ENCODE measurements at regions not wholly inside any gene's neighbourhood (a gene's known extent, or its start where the extent isn't known, plus 50 kb on each side); places are given as distances from the start of the nearest gene placed in this dataset.

DNA sequence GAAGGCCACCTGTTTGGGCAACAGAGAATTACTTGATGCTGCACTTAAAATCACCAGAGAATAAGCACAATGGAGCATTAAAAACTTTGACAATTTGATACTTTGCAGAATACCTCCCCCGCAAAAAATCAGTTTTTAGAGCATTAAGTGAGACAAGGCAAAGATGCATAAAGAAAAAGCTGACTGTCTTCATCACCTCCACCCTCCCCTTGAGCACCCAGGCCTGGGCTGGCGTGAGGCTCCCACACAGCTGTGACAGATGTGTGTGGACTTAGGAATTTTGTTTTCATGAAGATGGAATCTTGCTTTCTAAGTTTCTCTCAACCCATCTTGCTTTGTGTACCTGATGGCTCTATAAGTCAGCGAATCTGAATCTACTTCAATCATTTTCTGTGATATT is 242.2 kb downstream of the EMX2 start:
- peaks cover 2% of the 10 kb centered on the region for H3K9me3 ChIP-seq (ENCODE audit: control insufficient read depth, low read length)
- intact Hi-C loops (cut with DNase I): no loop called here
- ATAC-seq (ENCODE audit: low FRiP score) (no peak), DNase-seq (no peak)
- H3K4me1 ChIP-seq (ENCODE audit: control insufficient read depth in 1 of 2, insufficient read depth in 2 of 2, low read length in 2 of 2): no peaks in the 10 kb centered on the region
- 78 to 79% methylated on average over 3 of the region's 3 CpGs for WGBS, 2 donors
- no peaks in the 10 kb centered on the region for H3K36me3 ChIP-seq (ENCODE audit: control insufficient read depth in 1 of 2, insufficient read depth in 2 of 2, low read length in 1 of 2)
- H3K27me3 ChIP-seq (ENCODE audit: control insufficient read depth in 1 of 2, insufficient read depth in 2 of 2, low read length in 1 of 2): no peaks in the 10 kb centered on the region
- no peak overlapping the region for H3K4me3 ChIP-seq (ENCODE audit: low read length in 2 of 2)
- H3K27ac ChIP-seq (ENCODE audit: low read depth in 1 of 2, low read length in 2 of 2): no peak overlapping the region

DNA sequence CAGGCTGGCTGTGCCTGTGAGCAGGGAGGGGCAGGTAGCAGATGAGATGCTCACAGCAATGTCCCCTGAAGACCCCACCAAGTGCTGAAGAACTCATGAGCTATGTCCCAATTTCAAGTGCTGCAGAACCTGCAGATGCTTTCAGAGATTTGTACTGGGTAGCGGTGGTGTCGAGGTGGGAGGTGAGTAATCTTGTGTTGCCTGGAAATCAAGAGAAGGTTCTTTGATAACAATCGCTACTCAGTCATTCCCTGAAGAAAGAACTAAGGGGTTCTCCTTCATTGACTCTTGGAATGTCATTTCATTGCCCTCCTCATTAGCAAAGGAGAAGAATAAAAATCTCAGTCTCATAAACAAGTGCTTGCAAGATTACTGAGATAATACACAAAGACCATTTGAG is 246.4 kb downstream of the EMX2 start:
- no peaks in the 10 kb centered on the region for H3K9me3 ChIP-seq (ENCODE audit: control insufficient read depth, low read length)
- 83 to 84% methylated on average over 3 of the region's 3 CpGs for WGBS, 2 donors
- no peaks in the 10 kb centered on the region for H3K4me1 ChIP-seq (ENCODE audit: control insufficient read depth in 1 of 2, insufficient read depth in 2 of 2, low read length in 2 of 2)
- H3K4me3 ChIP-seq (ENCODE audit: low read length in 2 of 2): no peak overlapping the region
- H3K36me3 ChIP-seq (ENCODE audit: control insufficient read depth in 1 of 2, insufficient read depth in 2 of 2, low read length in 1 of 2): no peaks in the 10 kb centered on the region
- intact Hi-C loops (cut with DNase I): no loop called here
- H3K27ac ChIP-seq (ENCODE audit: low read depth in 1 of 2, low read length in 2 of 2): no peak overlapping the region
- DNase-seq: no peak
- ATAC-seq (ENCODE audit: low FRiP score): no peak
- no peaks in the 10 kb centered on the region for H3K27me3 ChIP-seq (ENCODE audit: control insufficient read depth in 1 of 2, insufficient read depth in 2 of 2, low read length in 1 of 2)

DNA sequence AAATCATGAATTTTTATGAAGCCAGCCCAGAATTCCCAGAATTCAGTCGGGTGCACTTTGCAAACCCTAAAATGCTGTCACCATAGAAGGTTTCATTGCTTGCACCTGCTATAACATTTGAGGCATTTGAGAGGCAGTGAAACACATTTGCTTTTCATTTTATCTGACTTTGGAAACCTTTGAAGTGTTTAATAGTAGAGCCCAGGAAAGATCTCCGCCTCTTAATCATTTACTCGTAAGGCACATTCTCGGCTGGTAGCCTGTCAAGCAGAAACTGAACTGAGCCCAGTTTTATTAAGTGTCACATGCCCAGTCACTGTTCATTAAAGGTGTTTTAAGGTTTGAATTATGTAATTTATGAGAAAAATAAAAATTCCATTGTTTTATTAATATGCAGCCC is 247.6 kb downstream of the EMX2 start:
- no peak for ATAC-seq (ENCODE audit: low FRiP score)
- no peaks in the 10 kb centered on the region for H3K4me1 ChIP-seq (ENCODE audit: control insufficient read depth in 1 of 2, insufficient read depth in 2 of 2, low read length in 2 of 2)
- no peaks in the 10 kb centered on the region for H3K36me3 ChIP-seq (ENCODE audit: control insufficient read depth in 1 of 2, insufficient read depth in 2 of 2, low read length in 1 of 2)
- intact Hi-C loops (cut with DNase I): no loop called here
- WGBS, 2 donors: 71 to 79% methylated on average over 4 of the region's 4 CpGs
- H3K27ac ChIP-seq (ENCODE audit: low read depth in 1 of 2, low read length in 2 of 2): no peak overlapping the region
- no peak for DNase-seq
- no peaks in the 10 kb centered on the region for H3K27me3 ChIP-seq (ENCODE audit: control insufficient read depth in 1 of 2, insufficient read depth in 2 of 2, low read length in 1 of 2)
- no peaks in the 10 kb centered on the region for H3K9me3 ChIP-seq (ENCODE audit: control insufficient read depth, low read length)
- no peak overlapping the region for H3K4me3 ChIP-seq (ENCODE audit: low read length in 2 of 2)

DNA sequence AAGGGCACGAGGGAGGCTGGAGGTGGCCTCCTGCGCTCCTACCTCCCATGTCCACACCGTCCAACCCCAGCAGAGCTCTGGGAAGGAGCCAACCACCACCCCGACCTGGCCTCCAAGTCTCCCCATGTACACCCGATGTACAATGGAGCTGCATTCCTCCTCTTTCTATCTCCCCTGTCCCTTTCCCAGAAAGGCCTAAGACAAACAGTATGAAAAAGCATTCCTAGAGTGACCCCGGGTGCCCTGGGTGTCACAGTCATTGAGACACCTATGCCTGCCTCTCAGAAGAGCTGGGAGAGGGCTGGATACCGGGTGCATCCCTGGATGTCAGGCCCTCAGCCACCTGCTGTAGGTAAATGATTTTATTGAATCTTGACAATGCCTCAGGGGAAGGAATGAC is 248.1 kb downstream of the EMX2 start:
- no peak overlapping the region for H3K27ac ChIP-seq (ENCODE audit: low read depth in 1 of 2, low read length in 2 of 2)
- 66 to 72% methylated on average over 7 of the region's 7 CpGs for WGBS, 2 donors
- no peaks in the 10 kb centered on the region for H3K9me3 ChIP-seq (ENCODE audit: control insufficient read depth, low read length)
- H3K36me3 ChIP-seq (ENCODE audit: control insufficient read depth in 1 of 2, insufficient read depth in 2 of 2, low read length in 1 of 2): no peaks in the 10 kb centered on the region
- no peak for ATAC-seq (ENCODE audit: low FRiP score)
- DNase-seq: no peak
- H3K4me1 ChIP-seq (ENCODE audit: control insufficient read depth in 1 of 2, insufficient read depth in 2 of 2, low read length in 2 of 2): no peaks in the 10 kb centered on the region
- intact Hi-C loops (cut with DNase I): no loop called here
- H3K27me3 ChIP-seq (ENCODE audit: control insufficient read depth in 1 of 2, insufficient read depth in 2 of 2, low read length in 1 of 2): no peaks in the 10 kb centered on the region
- H3K4me3 ChIP-seq (ENCODE audit: low read length in 2 of 2): no peak overlapping the region

DNA sequence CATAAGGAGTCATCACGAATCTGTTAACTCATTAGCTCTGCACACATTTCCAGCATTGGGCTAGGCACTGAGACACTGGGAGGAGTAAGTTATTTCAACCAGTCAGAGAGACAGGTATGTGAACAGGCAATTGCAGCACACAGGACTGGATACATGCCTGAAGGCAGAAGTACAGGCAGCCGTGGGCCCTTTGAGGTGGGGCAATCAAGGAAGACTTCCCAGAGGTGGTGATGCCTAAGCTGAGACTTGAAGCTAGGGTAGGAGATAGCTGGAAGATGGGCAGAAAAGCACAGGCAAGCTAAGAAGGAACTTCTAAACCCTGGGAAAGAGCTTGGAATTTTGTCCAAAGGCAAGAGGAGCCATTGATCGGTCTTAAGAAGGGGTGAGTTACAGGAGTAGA is 249.7 kb downstream of the EMX2 start:
- Histone ChIP-seq H3K4me3 (ENCODE audit: low read length in 2 of 2) (no peak overlapping the region), H3K4me1 (ENCODE audit: control insufficient read depth in 1 of 2, insufficient read depth in 2 of 2, low read length in 2 of 2) (no peaks in the 10 kb centered on the region), H3K27me3 (ENCODE audit: control insufficient read depth in 1 of 2, insufficient read depth in 2 of 2, low read length in 1 of 2) (no peaks in the 10 kb centered on the region), H3K27ac (ENCODE audit: low read depth in 1 of 2, low read length in 2 of 2) (no peak overlapping the region), H3K36me3 (ENCODE audit: control insufficient read depth in 1 of 2, insufficient read depth in 2 of 2, low read length in 1 of 2) (no peaks in the 10 kb centered on the region), H3K9me3 (ENCODE audit: control insufficient read depth, low read length) (no peaks in the 10 kb centered on the region)
- ATAC-seq (ENCODE audit: low FRiP score): no peak
- 76% methylated on average over 3 of the region's 3 CpGs for WGBS, 2 donors
- intact Hi-C loops (cut with DNase I): no loop called here
- DNase-seq: no peak

DNA sequence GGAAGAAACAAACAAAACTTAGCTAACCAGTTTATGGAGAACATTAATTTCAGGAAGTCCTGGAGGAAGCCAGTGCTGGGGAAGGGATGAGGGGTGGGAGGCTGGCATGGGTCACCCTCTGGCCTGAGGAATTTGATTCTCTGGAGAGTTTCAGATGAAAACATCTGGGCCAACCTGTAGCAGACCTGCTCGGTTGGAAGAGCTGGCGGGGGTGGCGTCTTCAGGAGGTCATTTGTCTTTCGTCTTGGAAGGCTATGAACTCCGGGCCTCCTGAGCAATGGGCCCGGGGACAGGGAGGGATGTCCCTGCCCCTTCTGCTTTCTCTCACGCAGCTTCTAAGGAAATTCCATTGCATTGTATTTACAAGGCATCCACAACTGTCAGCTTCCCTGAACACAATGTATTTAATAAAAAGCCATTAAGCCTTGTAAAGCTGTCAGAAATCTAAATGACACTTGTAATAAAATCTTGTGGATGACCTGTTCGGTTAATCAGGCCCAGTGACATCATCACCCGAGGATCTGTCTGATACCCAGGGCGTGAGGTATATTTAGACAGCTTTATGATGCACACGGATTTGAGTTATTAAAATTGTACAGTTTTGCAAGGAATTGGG is 250.5 kb downstream of the RAB11FIP2 start:
- WGBS, 2 donors: 37 to 42% methylated on average over 11 of the region's 11 CpGs
- no peaks in the 10 kb centered on the region for H3K9me3 ChIP-seq (ENCODE audit: control insufficient read depth, low read length)

DNA sequence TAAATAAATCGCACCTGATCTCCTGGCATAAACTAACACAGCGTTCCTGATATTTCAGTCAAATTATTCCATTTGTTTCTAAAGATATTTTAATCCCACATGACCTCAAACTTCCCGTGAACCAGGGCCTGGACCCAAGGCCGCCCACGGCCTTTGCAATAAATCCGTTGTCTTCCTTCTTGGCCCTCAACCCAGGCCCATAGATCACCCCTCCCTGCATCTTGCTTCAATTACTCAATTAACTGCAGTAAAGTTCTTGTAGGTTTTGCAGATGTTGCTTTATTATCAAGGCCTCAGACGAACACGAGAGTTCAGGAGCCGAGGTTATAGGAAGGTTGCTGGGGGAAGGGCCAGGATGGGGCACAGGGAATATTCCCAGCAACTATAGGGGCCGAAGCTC is 249.4 kb downstream of the RAB11FIP2 start:
- 43 to 50% methylated on average over 10 of the region's 10 CpGs for WGBS, 2 donors
- no peak for DNase-seq
- intact Hi-C loops (cut with DNase I): no loop called here
- Histone ChIP-seq H3K9me3 (ENCODE audit: control insufficient read depth, low read length) (no peaks in the 10 kb centered on the region), H3K4me3 (ENCODE audit: low read length in 2 of 2) (no peak overlapping the region), H3K4me1 (ENCODE audit: control insufficient read depth in 1 of 2, insufficient read depth in 2 of 2, low read length in 2 of 2) (no peaks in the 10 kb centered on the region), H3K36me3 (ENCODE audit: control insufficient read depth in 1 of 2, insufficient read depth in 2 of 2, low read length in 1 of 2) (no peaks in the 10 kb centered on the region), H3K27ac (ENCODE audit: low read depth in 1 of 2, low read length in 2 of 2) (no peak overlapping the region), H3K27me3 (ENCODE audit: control insufficient read depth in 1 of 2, insufficient read depth in 2 of 2, low read length in 1 of 2) (no peaks in the 10 kb centered on the region)
- ATAC-seq (ENCODE audit: low FRiP score): no peak

More for the DNA sequence above, 250.5 kb downstream of the RAB11FIP2 start:
- no peak overlapping the region for H3K27ac ChIP-seq (ENCODE audit: low read depth in 1 of 2, low read length in 2 of 2)
- H3K4me1 ChIP-seq (ENCODE audit: control insufficient read depth in 1 of 2, insufficient read depth in 2 of 2, low read length in 2 of 2): no peaks in the 10 kb centered on the region
- H3K27me3 ChIP-seq (ENCODE audit: control insufficient read depth in 1 of 2, insufficient read depth in 2 of 2, low read length in 1 of 2): no peaks in the 10 kb centered on the region
- DNase-seq: no peak
- intact Hi-C loops (cut with DNase I): no loop called here
- no peak for ATAC-seq (ENCODE audit: low FRiP score)
- H3K4me3 ChIP-seq (ENCODE audit: low read length in 2 of 2): no peak overlapping the region
- H3K36me3 ChIP-seq (ENCODE audit: control insufficient read depth in 1 of 2, insufficient read depth in 2 of 2, low read length in 1 of 2): no peaks in the 10 kb centered on the region

DNA sequence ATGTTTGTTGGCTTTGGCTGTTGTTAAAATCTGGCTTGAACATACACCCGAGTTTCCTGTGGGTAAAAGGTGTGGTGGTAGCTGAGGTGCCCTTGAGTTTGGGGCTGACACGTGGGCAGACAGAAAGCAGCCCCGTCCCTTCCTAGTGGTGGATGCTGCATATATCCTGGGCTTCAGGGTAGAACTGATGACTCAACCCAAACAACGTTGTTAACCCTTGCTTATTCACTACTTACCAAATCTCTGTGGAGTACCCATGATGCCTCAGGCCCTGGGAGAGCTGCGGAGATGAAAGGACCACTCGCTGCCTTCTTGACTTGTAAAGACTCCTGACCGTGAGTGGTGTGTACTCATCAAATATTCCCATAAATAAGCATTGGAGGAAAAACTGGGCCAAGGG is 245.1 kb downstream of the RAB11FIP2 start:
- Histone ChIP-seq H3K27me3 (ENCODE audit: control insufficient read depth in 1 of 2, insufficient read depth in 2 of 2, low read length in 1 of 2) (no peaks in the 10 kb centered on the region), H3K4me3 (ENCODE audit: low read length in 2 of 2) (no peak overlapping the region), H3K27ac (ENCODE audit: low read depth in 1 of 2, low read length in 2 of 2) (no peak overlapping the region), H3K9me3 (ENCODE audit: control insufficient read depth, low read length) (no peaks in the 10 kb centered on the region), H3K4me1 (ENCODE audit: control insufficient read depth in 1 of 2, insufficient read depth in 2 of 2, low read length in 2 of 2) (no peaks in the 10 kb centered on the region), H3K36me3 (ENCODE audit: control insufficient read depth in 1 of 2, insufficient read depth in 2 of 2, low read length in 1 of 2) (no peaks in the 10 kb centered on the region)
- intact Hi-C loops (cut with DNase I): no loop called here
- WGBS, 2 donors: 55 to 56% methylated on average over 7 of the region's 7 CpGs
- no peak for ATAC-seq (ENCODE audit: low FRiP score)
- DNase-seq: no peak

DNA sequence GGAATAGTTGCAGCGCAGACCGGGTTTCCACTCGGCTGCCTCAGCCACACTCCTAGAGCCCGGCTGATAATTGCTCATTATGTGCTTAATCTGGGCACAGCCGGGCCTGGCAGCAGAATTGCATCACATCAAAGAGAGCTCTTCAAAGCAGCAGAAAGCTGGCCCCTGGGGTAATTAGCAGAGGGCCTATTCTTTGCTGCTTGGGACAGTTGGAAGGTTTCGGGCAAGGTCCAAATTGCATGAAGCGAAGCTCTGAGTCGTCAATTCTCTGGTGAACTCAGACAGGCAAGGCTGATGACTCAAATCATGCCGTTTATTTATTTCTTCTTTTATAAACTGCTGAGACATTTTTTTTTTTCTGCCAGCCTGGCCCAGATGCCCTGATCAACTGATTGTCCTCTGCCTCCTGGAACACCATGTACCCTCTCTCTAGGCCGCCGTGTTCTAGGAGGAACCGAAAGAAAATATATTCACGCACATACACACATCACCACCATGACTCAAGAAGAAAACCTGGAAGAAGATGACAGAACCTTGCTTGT is 242.2 kb downstream of the RAB11FIP2 start:
- Histone ChIP-seq H3K4me3 (ENCODE audit: low read length in 2 of 2) (no peak overlapping the region), H3K4me1 (ENCODE audit: control insufficient read depth in 1 of 2, insufficient read depth in 2 of 2, low read length in 2 of 2) (no peaks in the 10 kb centered on the region), H3K36me3 (ENCODE audit: control insufficient read depth in 1 of 2, insufficient read depth in 2 of 2, low read length in 1 of 2) (no peaks in the 10 kb centered on the region), H3K27me3 (ENCODE audit: control insufficient read depth in 1 of 2, insufficient read depth in 2 of 2, low read length in 1 of 2) (no peaks in the 10 kb centered on the region), H3K27ac (ENCODE audit: low read depth in 1 of 2, low read length in 2 of 2) (no peak overlapping the region), H3K9me3 (ENCODE audit: control insufficient read depth, low read length) (no peaks in the 10 kb centered on the region)
- DNase-seq (no peak), ATAC-seq (ENCODE audit: low FRiP score) (no peak)
- intact Hi-C loops (cut with DNase I): no loop called here
- 57 to 58% methylated on average over 13 of the region's 13 CpGs for WGBS, 2 donors
